Prostate gland (tissue), 2 donors: ENCODE measurements at regions not wholly inside any gene's neighbourhood (a gene's known extent, or its start where the extent isn't known, plus 50 kb on each side); places are given as distances from the start of the nearest gene placed in this dataset.

Experiments
- CTCF ChIP-seq, 4 experiments: fragments of 200-600 bp in 2 of 4; fragments of 450-650 bp in 2 of 4; sonication (generic) in 2 of 4; IDR thresholded peaks; 1 replicate in 3 of 4; 2 replicates in 1 of 4; pipeline ENCODE4 v1.5.1; 2016 to 2019; ENCODE audit warnings: antibody characterized with exemption in 4 of 4, mild to moderate bottlenecking in 2 of 4, moderate library complexity in 2 of 4
- POLR2A ChIP-seq: fragments of 450-650 bp; IDR thresholded peaks from one replicate; pipeline ENCODE4 v1.6.1; 2016; ENCODE audit warnings: antibody characterized with exemption, mild to moderate bottlenecking

- no peak for TF ChIP-seq CTCF (IDR thresholded peaks at IDR 0.05)
- TF ChIP-seq POLR2A: no peak
Measured at GRCh38 chr18:67222887-67223286, 293.6 kb downstream of the DSEL start.
